ENCODE measurements at regions not wholly inside any gene's neighbourhood (a gene's known extent, or its start where the extent isn't known, plus 50 kb on each side); places are given as distances from the start of the nearest gene placed in this dataset.

DNA sequence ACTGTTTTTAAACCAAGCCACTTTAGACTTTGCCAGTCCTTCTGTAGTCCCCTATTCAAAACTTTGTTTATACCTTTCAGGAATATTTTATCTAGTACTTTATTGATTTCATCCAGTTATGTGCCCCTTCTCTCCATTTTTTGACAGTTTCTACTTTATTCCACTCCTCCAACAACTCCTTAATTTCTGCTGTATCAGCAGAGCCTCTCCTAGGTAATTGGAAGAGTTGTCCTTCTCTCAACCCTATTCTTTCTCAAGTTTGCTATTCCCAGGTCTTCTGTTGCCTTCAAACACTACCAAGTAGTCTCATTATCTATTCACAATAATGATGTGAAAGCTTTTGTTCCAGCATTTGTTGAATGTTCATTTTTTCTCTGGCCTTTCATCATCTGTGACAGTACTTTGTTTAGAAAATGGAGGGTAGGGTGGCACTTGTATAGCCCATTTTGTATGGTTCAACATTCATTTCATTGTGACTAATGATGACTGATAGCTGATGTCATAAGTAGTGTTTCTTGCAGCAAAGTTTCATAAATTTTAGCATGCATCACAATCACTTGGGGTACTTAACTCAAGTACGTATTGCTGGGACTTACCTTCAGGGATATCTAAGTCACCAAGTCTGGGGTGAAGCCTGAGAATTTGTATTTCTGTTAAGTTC is 204.4 kb upstream of the DMRT1 start:
- H3K4me3 ChIP-seq, result no peak overlapping the region

GRCh38 chr9:638152-638551 is 203.3 kb upstream of the DMRT1 start:
- TF ChIP-seq CTCF (IDR thresholded peaks at IDR 0.05) (no peak), POLR2AphosphoS5 (IDR thresholded peaks at IDR 0.05; ENCODE audit: insufficient read depth in 1 of 2, low read depth in 1 of 2) (no peak)
- intact Hi-C loops (cut with DNase I), result no loop called here

More for the DNA sequence above, 204.4 kb upstream of the DMRT1 start:
- TF ChIP-seq POLR2AphosphoS5 (IDR thresholded peaks at IDR 0.05; ENCODE audit: insufficient read depth in 1 of 2, low read depth in 1 of 2) (no peak), CTCF (IDR thresholded peaks at IDR 0.05) (no peak), POLR2A (IDR thresholded peaks at IDR 0.05) (no peak)
- Histone ChIP-seq H3K36me3 (no peaks in the 10 kb centered on the region), H3K27me3 (no peaks in the 10 kb centered on the region), H3K4me1 (peaks cover 10% of the 10 kb centered on the region), H3K27ac (no peak overlapping the region), H3K9me3 (no peaks in the 10 kb centered on the region)
- intact Hi-C loops (cut with DNase I), result no loop called here
- DNase-seq (ENCODE audit: extremely low spot score in 2 of 2), result no peak

GRCh38 chr9:642014-642413 is 199.5 kb upstream of the DMRT1 start:
- Histone ChIP-seq H3K36me3 (no peaks in the 10 kb centered on the region), H3K27ac (peak overlapping the region; percentile 27), H3K4me3 (no peak overlapping the region), H3K9me3 (no peaks in the 10 kb centered on the region), H3K4me1 (peaks cover 16% of the 10 kb centered on the region), H3K27me3 (no peaks in the 10 kb centered on the region)
- no peak for DNase-seq (ENCODE audit: extremely low spot score in 2 of 2)
- intact Hi-C loops (cut with DNase I), result no loop called here
- TF ChIP-seq CTCF (IDR thresholded peaks at IDR 0.05) (no peak), POLR2A (IDR thresholded peaks at IDR 0.05) (no peak), POLR2AphosphoS5 (IDR thresholded peaks at IDR 0.05; ENCODE audit: insufficient read depth in 1 of 2, low read depth in 1 of 2) (no peak)

More at GRCh38 chr9:638152-638551, 203.3 kb upstream of the DMRT1 start:
- no peaks in the 10 kb centered on the region for H3K27me3 ChIP-seq
- peaks cover 16% of the 10 kb centered on the region for H3K4me1 ChIP-seq
- no peak for DNase-seq (ENCODE audit: extremely low spot score in 2 of 2)
- no peaks in the 10 kb centered on the region for H3K36me3 ChIP-seq
- H3K27ac ChIP-seq, result no peak overlapping the region
- no peaks in the 10 kb centered on the region for H3K9me3 ChIP-seq
- no peak overlapping the region for H3K4me3 ChIP-seq

DNA sequence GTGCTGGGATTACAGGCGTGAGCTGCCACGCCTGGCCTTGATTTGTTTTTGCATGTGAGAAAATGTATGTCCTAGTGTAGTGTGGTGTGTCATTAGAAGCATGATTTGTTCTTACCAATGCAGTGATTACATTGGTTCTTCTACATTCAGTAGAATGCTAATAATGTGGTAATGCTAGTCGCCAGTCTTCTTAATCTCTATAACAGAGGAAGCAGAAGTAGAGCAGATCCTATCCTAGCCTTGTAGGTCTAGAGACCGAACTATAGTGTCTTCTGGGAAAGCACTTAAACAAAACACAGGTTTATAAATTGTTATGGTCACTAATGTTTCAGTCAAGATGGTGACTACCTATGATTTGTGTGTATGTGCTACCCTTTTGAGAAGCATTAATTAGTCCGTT is 197.5 kb upstream of the DMRT1 start:
- Histone ChIP-seq H3K36me3 (no peaks in the 10 kb centered on the region), H3K27ac (no peak overlapping the region), H3K9me3 (no peaks in the 10 kb centered on the region), H3K4me1 (peaks cover 18% of the 10 kb centered on the region), H3K4me3 (no peak overlapping the region), H3K27me3 (no peaks in the 10 kb centered on the region)
- TF ChIP-seq CTCF (IDR thresholded peaks at IDR 0.05), result no peak
- TF ChIP-seq POLR2AphosphoS5 (IDR thresholded peaks at IDR 0.05; ENCODE audit: insufficient read depth in 1 of 2, low read depth in 1 of 2), result no peak
- no peak for TF ChIP-seq POLR2A (IDR thresholded peaks at IDR 0.05)
- intact Hi-C loops (cut with DNase I), result no loop called here
- DNase-seq (ENCODE audit: extremely low spot score in 2 of 2), result no peak

- intact Hi-C loops (cut with DNase I), result no loop called here
- Histone ChIP-seq H3K27ac (no peak overlapping the region), H3K4me3 (no peak overlapping the region), H3K27me3 (no peaks in the 10 kb centered on the region), H3K9me3 (no peaks in the 10 kb centered on the region), H3K36me3 (no peaks in the 10 kb centered on the region), H3K4me1 (peaks cover 23% of the 10 kb centered on the region)
- DNase-seq (ENCODE audit: extremely low spot score in 2 of 2), result no peak
- no peak for TF ChIP-seq POLR2AphosphoS5 (IDR thresholded peaks at IDR 0.05; ENCODE audit: insufficient read depth in 1 of 2, low read depth in 1 of 2)
- TF ChIP-seq POLR2A (IDR thresholded peaks at IDR 0.05), result no peak
- no peak for TF ChIP-seq CTCF (IDR thresholded peaks at IDR 0.05)
Observed at GRCh38 chr9:647522-647921, 194.0 kb upstream of the DMRT1 start.
